SH-SY5Y (cell line): ENCODE measurements at regions not wholly inside any gene's neighbourhood (a gene's known extent, or its start where the extent isn't known, plus 50 kb on each side); places are given as distances from the start of the nearest gene placed in this dataset.

Experiments
- GATA2 ChIP-seq: IDR thresholded peaks from 2 replicates; pipeline ENCODE4 v1.6.1; 2011; ENCODE audit warnings: mild to moderate bottlenecking, low read depth, low read length
- GATA3 ChIP-seq: IDR thresholded peaks from 2 replicates; pipeline ENCODE4 v1.6.1; 2011; ENCODE audit warnings: low read depth, mild to moderate bottlenecking, low read length, moderate library complexity

- TF ChIP-seq GATA2: no peak
- no peak for TF ChIP-seq GATA3
These were observed 160.4 kb upstream of the PHYHIPL start for GRCh38 chr10:59016043-59016442.
